Endodermal cell (in vitro differentiated cells): ENCODE measurements at regions not wholly inside any gene's neighbourhood (a gene's known extent, or its start where the extent isn't known, plus 50 kb on each side); places are given as distances from the start of the nearest gene placed in this dataset.

ENCODE experiments used
- DNase-seq: peaks from one replicate; pipeline ENCODE4 v3.0.0-alpha.2; 2017
- H3K27ac ChIP-seq: 2 replicates; pipeline ENCODE4 v1.5.1; 2013; ENCODE audit warnings: mild to moderate bottlenecking, low read depth, low read length, moderate library complexity
- H3K27me3 ChIP-seq: 2 replicates; pipeline ENCODE4 v1.6.1; 2013; ENCODE audit warnings: mild to moderate bottlenecking, low read length, moderate library complexity; ENCODE audit not compliant: insufficient read depth, control insufficient read depth, poor library complexity, severe bottlenecking
- H3K36me3 ChIP-seq: 2 replicates; pipeline ENCODE4 v1.7.0; 2013; ENCODE audit warnings: mild to moderate bottlenecking, low read length, moderate library complexity; ENCODE audit not compliant: control insufficient read depth, insufficient read depth
- H3K4me1 ChIP-seq: one replicate; pipeline ENCODE4 v1.7.0; 2013; ENCODE audit warnings: low read length; ENCODE audit not compliant: control insufficient read depth, insufficient read depth
- H3K4me3 ChIP-seq: 2 replicates; pipeline ENCODE4 v1.5.1; 2013; ENCODE audit warnings: mild to moderate bottlenecking, low read length, moderate library complexity
- H3K9ac ChIP-seq: 2 replicates; pipeline ENCODE4 v1.6.1; 2013; ENCODE audit warnings: mild to moderate bottlenecking, low read length, moderate library complexity; ENCODE audit not compliant: poor library complexity, severe bottlenecking; ENCODE audit errors: extremely low read depth
- H3K9me3 ChIP-seq: 2 replicates; pipeline ENCODE4 v1.6.1; 2013; ENCODE audit warnings: mild to moderate bottlenecking, low read length, moderate library complexity; ENCODE audit not compliant: control insufficient read depth
- H3K27ac Mint-ChIP-seq: 2 replicates; pipeline ENCODE4 v1.8.0; 2020; ENCODE audit warnings: mixed read lengths
- H3K27me3 Mint-ChIP-seq: 2 replicates; pipeline ENCODE4 v1.8.0; 2021; ENCODE audit warnings: mild to moderate bottlenecking, mixed read lengths; ENCODE audit not compliant: insufficient read depth
- H3K36me3 Mint-ChIP-seq: 2 replicates; pipeline ENCODE4 v1.8.0; 2020; ENCODE audit warnings: low read depth, mixed read lengths
- H3K4me1 Mint-ChIP-seq: 2 replicates; pipeline ENCODE4 v1.8.0; 2020; ENCODE audit warnings: mixed read lengths
- H3K4me3 Mint-ChIP-seq: 2 replicates; pipeline ENCODE4 v1.8.0; 2020; ENCODE audit warnings: mild to moderate bottlenecking, moderate library complexity, mixed read lengths
- H3K9me3 Mint-ChIP-seq: 2 replicates; pipeline ENCODE4 v1.8.0; 2020; ENCODE audit warnings: mild to moderate bottlenecking, mixed read lengths
- CTCF ChIP-seq: fragments of 200-600 bp; sonication (generic); conservative IDR thresholded peaks from 2 replicates; pipeline ENCODE4 v1.5.0; 2021; ENCODE audit warnings: antibody characterized with exemption, mild to moderate bottlenecking
- WGBS, 2 experiments: methylation state at CpG; one replicate each; pipeline versions ENCODE4 v1.1.5 to v1.1.7; 2013; ENCODE audit warnings: missing lambda C conversion rate in 2 of 2, mixed read lengths in 1 of 2; ENCODE audit not compliant: insufficient coverage in 1 of 2, insufficient read length in 1 of 2; 5-methylcytosine and 5-hydroxymethylcytosine counted together

- Histone ChIP-seq H3K27me3 (no peaks in the 10 kb centered on the region), H3K4me1 (no peaks in the 10 kb centered on the region), H3K27ac (no peak overlapping the region), H3K4me3 (no peak overlapping the region), H3K9ac (no peak overlapping the region), H3K36me3 (no peaks in the 10 kb centered on the region), H3K9me3 (no peaks in the 10 kb centered on the region)
- peaks cover 2% of the 10 kb centered on the region for H3K27me3 Mint-ChIP-seq
- TF ChIP-seq CTCF, result no peak
- no peaks in the 10 kb centered on the region for H3K4me1 Mint-ChIP-seq
- H3K27ac Mint-ChIP-seq, result no peak overlapping the region
- peak; percentile 20 for DNase-seq
- no peaks in the 10 kb centered on the region for H3K36me3 Mint-ChIP-seq
- H3K4me3 Mint-ChIP-seq, result no peak overlapping the region
- no peaks in the 10 kb centered on the region for H3K9me3 Mint-ChIP-seq
- 91 to 98% methylated on average over 4 to 7 of the region's 11 CpGs for WGBS, 2 experiments
Measured at GRCh38 chr7:133470-133869, 58.9 kb upstream of the FAM20C start.

GRCh38 chr7:134029-134428 lies 58.3 kb upstream of the FAM20C start:
- no peaks in the 10 kb centered on the region for H3K9me3 Mint-ChIP-seq
- peaks cover 2% of the 10 kb centered on the region for H3K27me3 Mint-ChIP-seq
- no peak overlapping the region for H3K4me3 Mint-ChIP-seq
- Histone ChIP-seq H3K36me3 (no peaks in the 10 kb centered on the region), H3K4me3 (no peak overlapping the region), H3K27ac (no peak overlapping the region), H3K9me3 (no peaks in the 10 kb centered on the region), H3K4me1 (no peaks in the 10 kb centered on the region), H3K27me3 (no peaks in the 10 kb centered on the region), H3K9ac (no peak overlapping the region)
- no peaks in the 10 kb centered on the region for H3K36me3 Mint-ChIP-seq
- DNase-seq, result peak; percentile 38
- WGBS, 2 experiments, result 93% methylated on average over 11 to 15 of the region's 15 CpGs
- no peaks in the 10 kb centered on the region for H3K4me1 Mint-ChIP-seq
- TF ChIP-seq CTCF, result no peak
- no peak overlapping the region for H3K27ac Mint-ChIP-seq

GRCh38 chr7:134561-135256 lies 57.7 kb upstream of the FAM20C start:
- no peaks in the 10 kb centered on the region for H3K9me3 ChIP-seq
- Mint-ChIP-seq H3K36me3 (no peaks in the 10 kb centered on the region), H3K27ac (no peak overlapping the region), H3K9me3 (no peaks in the 10 kb centered on the region), H3K4me1 (peaks cover 5% of the 10 kb centered on the region), H3K27me3 (peaks cover 2% of the 10 kb centered on the region), H3K4me3 (no peak overlapping the region)
- no peaks in the 10 kb centered on the region for H3K4me1 ChIP-seq
- H3K9ac ChIP-seq, result no peak overlapping the region
- H3K27me3 ChIP-seq, result no peaks in the 10 kb centered on the region
- no peak overlapping the region for H3K4me3 ChIP-seq
- no peak overlapping the region for H3K27ac ChIP-seq
- DNase-seq, result peak; percentile 12
- H3K36me3 ChIP-seq, result no peaks in the 10 kb centered on the region
- TF ChIP-seq CTCF, result no peak
- WGBS, 2 experiments, result 93 to 99% methylated on average over 19 to 21 of the region's 21 CpGs
